IMR-90 (cell line): ENCODE measurements at regions not wholly inside any gene's neighbourhood (a gene's known extent, or its start where the extent isn't known, plus 50 kb on each side); places are given as distances from the start of the nearest gene placed in this dataset.
A peak's percentile ranks its signal among the peaks of the same experiment; 100 is the strongest.

Experiments used
- ATAC-seq: fragments of 200-7000 bp; cut with Tn5 transposase; 2 replicates; pipeline ENCODE4 v1.9.1; 2020; ENCODE audit warnings: low read depth, mild to moderate bottlenecking, moderate library complexity
- BruUV-seq: library from RNA; stranded (reverse); fragments of 400-500 nt; replicated peaks from 2 replicates; lab custom pipeline; 2021; lab: Mats Ljungman, UMichigan
- CTCF ChIA-PET: fragments of 300-600 bp; formaldehyde crosslinking; extraction: SDS; loops from one replicate; lab custom pipeline; 2021; ENCODE audit warnings: antibody characterized with exemption; lab: Yijun Ruan, JAX
- POLR2A ChIA-PET: fragments of 300-600 bp; sonication (Branson Sonifier 250); formaldehyde crosslinking; loops from one replicate; lab custom pipeline; 2022; ENCODE audit warnings: antibody characterized with exemption; ENCODE audit not compliant: unreplicated experiment; lab: Charles Lee
- DNase-seq: peaks from one replicate; pipeline ENCODE4 v3.0.0; 2013
- H2AFZ ChIP-seq: replicated peaks from 2 replicates; pipeline ENCODE3; 2013; ENCODE audit warnings: low read length, mild to moderate bottlenecking; ENCODE audit not compliant: poor library complexity
- H2AK5ac ChIP-seq: 2 replicates; pipeline ENCODE4 v1.6.1; 2013; ENCODE audit warnings: low read depth, low read length, inconsistent platforms
- H2AK9ac ChIP-seq: replicated peaks from 2 replicates; pipeline ENCODE3; 2013; ENCODE audit warnings: mild to moderate bottlenecking, low read depth, low read length, moderate library complexity; ENCODE audit not compliant: poor library complexity
- H2BK120ac ChIP-seq: 2 replicates; pipeline ENCODE4 v1.6.1; 2013; ENCODE audit warnings: low read depth, low read length, inconsistent platforms
- H2BK15ac ChIP-seq: 3 replicates; pipeline ENCODE4 v1.6.1; 2013; ENCODE audit warnings: low read depth, low read length, inconsistent platforms
- H2BK20ac ChIP-seq: 2 replicates; pipeline ENCODE4 v1.6.1; 2013; ENCODE audit warnings: low read depth, mild to moderate bottlenecking, inconsistent platforms, low read length, moderate library complexity
- H2BK5ac ChIP-seq: 2 replicates; pipeline ENCODE4 v1.6.1; 2013; ENCODE audit warnings: mild to moderate bottlenecking, low read depth, low read length, inconsistent platforms; ENCODE audit not compliant: poor library complexity, severe bottlenecking
- H3K14ac ChIP-seq: replicated peaks from 2 replicates; pipeline ENCODE4 v1.6.1; 2013; ENCODE audit warnings: low read depth, low read length, inconsistent platforms
- H3K18ac ChIP-seq: 2 replicates; pipeline ENCODE4 v1.6.1; 2013; ENCODE audit warnings: low read depth, low read length, control low read depth
- H3K23ac ChIP-seq: 2 replicates; pipeline ENCODE4 v1.6.1; 2013; ENCODE audit warnings: low read depth, low read length, inconsistent platforms
- H3K27ac ChIP-seq: 2 replicates; pipeline ENCODE4 v1.5.1; 2013; ENCODE audit warnings: mild to moderate bottlenecking, control low read depth, low read length; ENCODE audit not compliant: insufficient read depth
- H3K27me3 ChIP-seq: 2 replicates; pipeline ENCODE4 v1.6.1; 2013; ENCODE audit warnings: low read length; ENCODE audit not compliant: control insufficient read depth, insufficient read depth
- H3K36me3 ChIP-seq: 2 replicates; pipeline ENCODE4 v1.6.1; 2013; ENCODE audit warnings: low read length, mixed read lengths; ENCODE audit not compliant: control insufficient read depth, insufficient read depth
- H3K4ac ChIP-seq: 2 replicates; pipeline ENCODE4 v1.6.1; 2013; ENCODE audit warnings: low read depth, low read length, inconsistent platforms
- H3K4me1 ChIP-seq: 2 replicates; pipeline ENCODE4 v1.6.1; 2013; ENCODE audit warnings: low read length, mixed read lengths; ENCODE audit not compliant: control insufficient read depth, insufficient read depth
- H3K4me2 ChIP-seq: 2 replicates; pipeline ENCODE4 v1.6.1; 2013; ENCODE audit warnings: low read depth, mild to moderate bottlenecking, control low read depth, low read length, moderate library complexity
- H3K4me3 ChIP-seq: 2 replicates; pipeline ENCODE4 v1.5.1; 2013; ENCODE audit warnings: low read depth, mild to moderate bottlenecking, control low read depth, low read length, moderate library complexity; ENCODE audit not compliant: insufficient read depth
- H3K56ac ChIP-seq: 2 replicates; pipeline ENCODE4 v1.6.1; 2013; ENCODE audit warnings: low read length, inconsistent platforms; ENCODE audit not compliant: insufficient read depth; ENCODE audit errors: extremely low read depth
- H3K79me1 ChIP-seq, 2 experiments: 2 replicates each; pipeline ENCODE4 v1.6.1; 2013; ENCODE audit warnings: low read length in 2 of 2, inconsistent platforms in 1 of 2, low read depth in 1 of 2
- H3K9ac ChIP-seq: 2 replicates; pipeline ENCODE4 v1.6.1; 2013; ENCODE audit warnings: low read depth, low read length, control low read depth
- H3K9me1 ChIP-seq: 2 replicates; pipeline ENCODE4 v1.6.1; 2013; ENCODE audit warnings: low read length, inconsistent platforms; ENCODE audit not compliant: insufficient read depth
- H3K9me3 ChIP-seq: 2 replicates; pipeline ENCODE4 v1.6.1; 2013; ENCODE audit warnings: low read length; ENCODE audit not compliant: control insufficient read depth, insufficient read depth
- H4K20me1 ChIP-seq: 2 replicates; pipeline ENCODE4 v1.6.1; 2013; ENCODE audit warnings: low read length, inconsistent platforms; ENCODE audit not compliant: insufficient read depth
- H4K5ac ChIP-seq: 2 replicates; pipeline ENCODE4 v1.6.1; 2013; ENCODE audit warnings: mild to moderate bottlenecking, low read depth, low read length, control low read depth
- H4K8ac ChIP-seq, 2 experiments: 2 replicates each; pipeline ENCODE4 v1.6.1; 2013; ENCODE audit warnings: low read depth in 2 of 2, low read length in 2 of 2, control low read depth in 1 of 2, inconsistent platforms in 1 of 2
- H4K91ac ChIP-seq: 2 replicates; pipeline ENCODE4 v1.6.1; 2013; ENCODE audit warnings: low read depth, low read length, inconsistent platforms; ENCODE audit not compliant: insufficient read depth
- BHLHE40 ChIP-seq: fragments of 150-350 bp; IDR thresholded peaks from 2 replicates; pipeline ENCODE4 v1.6.1; 2016; ENCODE audit warnings: mild to moderate bottlenecking, low read depth, low read length
- CEBPB ChIP-seq: IDR thresholded peaks from 2 replicates; pipeline ENCODE4 v1.6.1; 2012; ENCODE audit warnings: low read depth, low read length, improper control_type of control experiment
- CHD1 ChIP-seq: IDR thresholded peaks from 2 replicates; pipeline ENCODE4 v1.6.1; 2012; ENCODE audit warnings: low read depth, low read length, improper control_type of control experiment
- CTCF ChIP-seq: conservative IDR thresholded peaks from 2 replicates; pipeline ENCODE4 v1.5.1; 2012; ENCODE audit warnings: mild to moderate bottlenecking, low read depth, low read length, improper control_type of control experiment
- ELK1 ChIP-seq: fragments of 150-350 bp; IDR thresholded peaks from 2 replicates; pipeline ENCODE4 v1.6.1; 2016; ENCODE audit warnings: low read depth, mild to moderate bottlenecking, low read length, moderate library complexity, borderline replicate concordance
- POLR2A ChIP-seq: IDR thresholded peaks from 2 replicates; pipeline ENCODE4 v1.6.1; 2012; ENCODE audit warnings: mild to moderate bottlenecking, low read depth, low read length
- RCOR1 ChIP-seq: IDR thresholded peaks from 2 replicates; pipeline ENCODE4 v1.6.1; 2012; ENCODE audit warnings: mild to moderate bottlenecking, low read length, improper control_type of control experiment; ENCODE audit not compliant: insufficient replicate concordance
- RFX5 ChIP-seq: IDR thresholded peaks from 2 replicates; pipeline ENCODE4 v1.8.0; 2012; ENCODE audit warnings: low read depth, mild to moderate bottlenecking, low read length, moderate library complexity
- SMC3 ChIP-seq: fragments of 150-350 bp; IDR thresholded peaks from 2 replicates; pipeline ENCODE4 v1.6.1; 2016; ENCODE audit warnings: low read depth, mild to moderate bottlenecking, antibody characterized with exemption, low read length, moderate library complexity
- USF2 ChIP-seq: fragments of 150-350 bp; IDR thresholded peaks from 2 replicates; pipeline ENCODE4 v1.6.1; 2017; ENCODE audit warnings: mild to moderate bottlenecking, antibody characterized with exemption, low read length, low read depth
- WGBS, 2 experiments: methylation state at CpG; one replicate each; pipeline versions ENCODE4 v1.1.5 to v1.1.7; 2013; ENCODE audit warnings: missing lambda C conversion rate in 2 of 2; ENCODE audit not compliant: insufficient read length in 1 of 2; ENCODE audit errors: extremely low coverage in 2 of 2; 5-methylcytosine and 5-hydroxymethylcytosine counted together
- dilution Hi-C: fragments of 300-500 bp; cut with HindIII; formaldehyde crosslinking; loops from one replicate; pipeline ENCODE4 v1.14.3; 2018; ENCODE audit warnings: low sequenced_read_pairs; ENCODE audit not compliant: unreplicated experiment
- in situ Hi-C: fragments of 300-500 bp; cut with MboI; formaldehyde crosslinking; loops from 3 replicates; pipeline ENCODE4 v1.14.3; 2019; ENCODE audit warnings: low sequenced_read_pairs, inconsistent platforms, mixed read lengths
- intact Hi-C: fragments of 100-400 bp; cut with micrococcal nuclease; formaldehyde crosslinking; loops from 2 replicates; pipeline ENCODE4 v1.10.0; 2022

GRCh38 chr15:101565377-101565776, 75.9 kb upstream of the PCSK6 start:
- Histone ChIP-seq H2BK120ac (no peak overlapping the region), H3K9me1 (no peaks in the 10 kb centered on the region), H3K36me3 (no peaks in the 10 kb centered on the region), H4K20me1 (no peaks in the 10 kb centered on the region), H3K4me3 (no peak overlapping the region), H2AK9ac (no peak overlapping the region), H3K18ac (no peak overlapping the region), H4K5ac (no peak overlapping the region), H3K9ac (no peak overlapping the region), H2BK20ac (no peak overlapping the region), H3K79me1 (no peaks in the 10 kb centered on the region), H4K8ac (no peak overlapping the region), H2AFZ (peak overlapping the region; percentile 33), H3K23ac (no peak overlapping the region), H3K27ac (no peak overlapping the region), H3K9me3 (no peaks in the 10 kb centered on the region; the same call in 1 of the 2 replicates), H3K14ac (no peak overlapping the region), H2BK5ac (no peak overlapping the region), H3K56ac (no peak overlapping the region), H3K4me1 (no peaks in the 10 kb centered on the region), H3K4me2 (no peak overlapping the region), H2AK5ac (no peak overlapping the region), H2BK15ac (no peak overlapping the region), H3K27me3 (peaks cover 13% of the 10 kb centered on the region), H4K91ac (no peak overlapping the region), H3K4ac (no peak overlapping the region)
- no CpG with 5 or more reads among the region's 3 CpGs for WGBS, 2 experiments
- in situ Hi-C loops: no loop called here
- POLR2A ChIA-PET: no interaction called here
- DNase-seq (no peak), ATAC-seq (no peak)
- no peak for TF ChIP-seq BHLHE40
- no peak for TF ChIP-seq CEBPB
- TF ChIP-seq CTCF: no peak
- TF ChIP-seq SMC3: no peak
- TF ChIP-seq RCOR1: no peak
- TF ChIP-seq CHD1: no peak
- no peak for TF ChIP-seq RFX5
- no peak for TF ChIP-seq POLR2A
- no peak for TF ChIP-seq ELK1
- TF ChIP-seq USF2: no peak
- CTCF ChIA-PET: no interaction called here
- BruUV-seq: no TSS peak
- dilution Hi-C loops: no loop called here
- intact Hi-C loops: no loop called here
